ENCODE measurements at regions not wholly inside any gene's neighbourhood (a gene's known extent, or its start where the extent isn't known, plus 50 kb on each side); places are given as distances from the start of the nearest gene placed in this dataset.

- H3K27ac ChIP-seq (ENCODE audit: low read depth, low read length): no peak overlapping the region
- ChIA-PET POLR2A (no interaction called here), CTCF (interaction anchor here (0.6 to 3.3 kb wide), 2 partner anchors 11 to 652 kb away, joined by 5 to 31 read pairs; no protein-coding TSS in a partner anchor)
- no peak for TF ChIP-seq CTCF (IDR thresholded peaks at IDR 0.05; ENCODE audit: low read depth, low read length)
- no peak for DNase-seq (ENCODE audit: low read depth, low spot score)
- H3K27me3 ChIP-seq (ENCODE audit: control insufficient read depth, insufficient read depth, low read length): no peaks in the 10 kb centered on the region
- H3K9me3 ChIP-seq (ENCODE audit: control insufficient read depth, insufficient read depth, low read length): no peaks in the 10 kb centered on the region
- no peak overlapping the region for H3K4me3 ChIP-seq (ENCODE audit: low read depth, low read length)
Measured at GRCh38 chr3:66928252-66928651, 69.9 kb upstream of the KBTBD8 start.

GRCh38 chr3:66931291-66931690 is 66.8 kb upstream of the KBTBD8 start:
- no peak for TF ChIP-seq CTCF (IDR thresholded peaks at IDR 0.05; ENCODE audit: low read depth, low read length)
- no peak for DNase-seq (ENCODE audit: low read depth, low spot score)
- H3K27me3 ChIP-seq (ENCODE audit: control insufficient read depth, insufficient read depth, low read length): no peaks in the 10 kb centered on the region
- H3K27ac ChIP-seq (ENCODE audit: low read depth, low read length): no peak overlapping the region
- ChIA-PET CTCF (interaction anchor here (1.1 kb wide), 1 partner anchor 41 kb away, joined by 4 read pairs; no protein-coding TSS in a partner anchor), POLR2A (no interaction called here)
- no peak overlapping the region for H3K4me3 ChIP-seq (ENCODE audit: low read depth, low read length)
- H3K9me3 ChIP-seq (ENCODE audit: control insufficient read depth, insufficient read depth, low read length): no peaks in the 10 kb centered on the region

GRCh38 chr3:66931699-66932098 is 66.4 kb upstream of the KBTBD8 start:
- ChIA-PET CTCF (interaction anchor here (1.1 to 1.2 kb wide), 2 partner anchors 40 to 106 kb away, joined by 3 to 4 read pairs; no protein-coding TSS in a partner anchor), POLR2A (no interaction called here)
- Histone ChIP-seq H3K27ac (ENCODE audit: low read depth, low read length) (no peak overlapping the region), H3K27me3 (ENCODE audit: control insufficient read depth, insufficient read depth, low read length) (no peaks in the 10 kb centered on the region), H3K4me3 (ENCODE audit: low read depth, low read length) (no peak overlapping the region), H3K9me3 (ENCODE audit: control insufficient read depth, insufficient read depth, low read length) (no peaks in the 10 kb centered on the region)
- DNase-seq (ENCODE audit: low read depth, low spot score): no peak
- TF ChIP-seq CTCF (IDR thresholded peaks at IDR 0.05; ENCODE audit: low read depth, low read length): no peak

GRCh38 chr3:66933233-66933632 is 64.9 kb upstream of the KBTBD8 start:
- TF ChIP-seq CTCF (IDR thresholded peaks at IDR 0.05; ENCODE audit: low read depth, low read length): no peak
- DNase-seq (ENCODE audit: low read depth, low spot score): no peak
- no peak overlapping the region for H3K4me3 ChIP-seq (ENCODE audit: low read depth, low read length)
- H3K27ac ChIP-seq (ENCODE audit: low read depth, low read length): no peak overlapping the region
- ChIA-PET POLR2A (no interaction called here), CTCF (interaction anchor here (0.6 to 1.0 kb wide), 2 partner anchors 680 to 850 kb away, joined by 3 to 4 read pairs; no protein-coding TSS in a partner anchor)
- H3K9me3 ChIP-seq (ENCODE audit: control insufficient read depth, insufficient read depth, low read length): no peaks in the 10 kb centered on the region
- no peaks in the 10 kb centered on the region for H3K27me3 ChIP-seq (ENCODE audit: control insufficient read depth, insufficient read depth, low read length)

- POLR2A ChIA-PET: no interaction called here
- no peak overlapping the region for H3K27ac ChIP-seq (ENCODE audit: low read depth, low read length)
- H3K4me3 ChIP-seq (ENCODE audit: low read depth, low read length): no peak overlapping the region
- H3K27me3 ChIP-seq (ENCODE audit: control insufficient read depth, insufficient read depth, low read length): no peaks in the 10 kb centered on the region
- CTCF ChIA-PET: interaction anchor here (1.0 to 1.2 kb wide), 2 partner anchors 38 to 1942 kb away, joined by 3 read pairs; no protein-coding TSS in a partner anchor
- no peak for TF ChIP-seq CTCF (IDR thresholded peaks at IDR 0.05; ENCODE audit: low read depth, low read length)
- no peaks in the 10 kb centered on the region for H3K9me3 ChIP-seq (ENCODE audit: control insufficient read depth, insufficient read depth, low read length)
- no peak for DNase-seq (ENCODE audit: low read depth, low spot score)
Measured at GRCh38 chr3:66934041-66934440, 64.1 kb upstream of the KBTBD8 start.
